Osteoblast (primary cell): ENCODE measurements at regions not wholly inside any gene's neighbourhood (a gene's known extent, or its start where the extent isn't known, plus 50 kb on each side); places are given as distances from the start of the nearest gene placed in this dataset.
"Not testable (repeated sequence)": the region's sequence is repeated elsewhere in the genome, so short reads cannot be mapped to it uniquely, and the experiment has no call there.

ENCODE experiments used
- DNase-seq: peaks from one replicate; pipeline ENCODE4 v3.0.0; 2011; ENCODE audit warnings: low spot score, mixed read lengths; ENCODE audit not compliant: insufficient read length; ENCODE audit errors: missing footprints
- H2AFZ ChIP-seq: 2 replicates; pipeline ENCODE4 v1.6.0; 2011; ENCODE audit warnings: mild to moderate bottlenecking, low read length
- H3K27ac ChIP-seq: 2 replicates; pipeline ENCODE4 v1.5.1; 2011; ENCODE audit warnings: mild to moderate bottlenecking, low read depth, low read length, moderate library complexity
- H3K27me3 ChIP-seq: 2 replicates; pipeline ENCODE4 v1.6.0; 2012; ENCODE audit warnings: mild to moderate bottlenecking, control low read depth, inconsistent platforms, low read length, moderate library complexity; ENCODE audit not compliant: insufficient read depth
- H3K36me3 ChIP-seq: 2 replicates; pipeline ENCODE4 v1.5.1; 2011; ENCODE audit warnings: mild to moderate bottlenecking, low read length, control low read depth, moderate library complexity; ENCODE audit not compliant: insufficient read depth
- H3K4me1 ChIP-seq: 2 replicates; pipeline ENCODE4 v1.5.1; 2011; ENCODE audit warnings: mild to moderate bottlenecking, low read length, control low read depth, moderate library complexity; ENCODE audit not compliant: insufficient read depth
- H3K4me2 ChIP-seq: 2 replicates; pipeline ENCODE4 v1.6.0; 2011; ENCODE audit warnings: mild to moderate bottlenecking, low read length; ENCODE audit not compliant: insufficient read depth
- H3K4me3 ChIP-seq: fragments of 200-600 bp; sonication (generic); 3 replicates; pipeline ENCODE4 v1.5.1; 2012; ENCODE audit warnings: mild to moderate bottlenecking, low read length, inconsistent platforms; ENCODE audit not compliant: insufficient read depth
- H3K79me2 ChIP-seq: 2 replicates; pipeline ENCODE4 v1.6.0; 2012; ENCODE audit warnings: mild to moderate bottlenecking, low read length, control low read depth, inconsistent platforms; ENCODE audit not compliant: insufficient read depth
- H3K9me3 ChIP-seq: 2 replicates; pipeline ENCODE4 v1.5.1; 2011; ENCODE audit warnings: low read depth, low read length, control low read depth
- H4K20me1 ChIP-seq: 2 replicates; pipeline ENCODE4 v1.6.0; 2012; ENCODE audit warnings: mild to moderate bottlenecking, low read length, control low read depth; ENCODE audit not compliant: insufficient read depth
- TF ChIP-seq, protein P1 (sequence below): IDR thresholded peaks from 2 replicates; pipeline ENCODE4 v1.5.1; 2011; ENCODE audit warnings: mild to moderate bottlenecking, low read depth, low read length, moderate library complexity; ENCODE audit errors: extremely low read depth

DNA sequence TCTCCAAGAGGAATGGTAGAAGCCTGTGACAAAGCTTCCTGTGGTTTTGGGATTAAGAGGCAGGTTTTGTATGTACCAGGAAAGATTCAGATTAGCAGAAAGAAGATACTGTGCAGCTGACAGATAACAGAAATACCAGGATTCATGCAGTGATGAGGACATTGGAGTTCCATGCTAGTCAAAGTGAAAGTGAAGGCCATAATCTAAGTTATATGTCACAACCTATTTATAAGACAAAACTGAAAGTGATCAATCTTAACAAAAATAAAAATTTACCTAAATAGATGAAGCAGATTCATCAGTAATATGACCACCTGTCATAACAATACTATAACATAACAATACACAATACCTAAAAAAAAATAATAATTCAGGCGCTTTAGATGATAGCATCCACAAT lies 1305.2 kb upstream of the PCDH9 start:
- Histone ChIP-seq H3K4me3 (no peak overlapping the region), H3K79me2 (no peaks in the 10 kb centered on the region), H2AFZ (no peak overlapping the region), H3K9me3 (no peaks in the 10 kb centered on the region), H3K36me3 (no peaks in the 10 kb centered on the region), H3K27ac (no peak overlapping the region), H3K4me1 (no peaks in the 10 kb centered on the region), H3K27me3 (no peaks in the 10 kb centered on the region), H4K20me1 (no peaks in the 10 kb centered on the region), H3K4me2 (no peak overlapping the region)
- no peak for DNase-seq
- TF ChIP-seq, protein P1, sequence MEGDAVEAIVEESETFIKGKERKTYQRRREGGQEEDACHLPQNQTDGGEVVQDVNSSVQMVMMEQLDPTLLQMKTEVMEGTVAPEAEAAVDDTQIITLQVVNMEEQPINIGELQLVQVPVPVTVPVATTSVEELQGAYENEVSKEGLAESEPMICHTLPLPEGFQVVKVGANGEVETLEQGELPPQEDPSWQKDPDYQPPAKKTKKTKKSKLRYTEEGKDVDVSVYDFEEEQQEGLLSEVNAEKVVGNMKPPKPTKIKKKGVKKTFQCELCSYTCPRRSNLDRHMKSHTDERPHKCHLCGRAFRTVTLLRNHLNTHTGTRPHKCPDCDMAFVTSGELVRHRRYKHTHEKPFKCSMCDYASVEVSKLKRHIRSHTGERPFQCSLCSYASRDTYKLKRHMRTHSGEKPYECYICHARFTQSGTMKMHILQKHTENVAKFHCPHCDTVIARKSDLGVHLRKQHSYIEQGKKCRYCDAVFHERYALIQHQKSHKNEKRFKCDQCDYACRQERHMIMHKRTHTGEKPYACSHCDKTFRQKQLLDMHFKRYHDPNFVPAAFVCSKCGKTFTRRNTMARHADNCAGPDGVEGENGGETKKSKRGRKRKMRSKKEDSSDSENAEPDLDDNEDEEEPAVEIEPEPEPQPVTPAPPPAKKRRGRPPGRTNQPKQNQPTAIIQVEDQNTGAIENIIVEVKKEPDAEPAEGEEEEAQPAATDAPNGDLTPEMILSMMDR, result no peak

DNA sequence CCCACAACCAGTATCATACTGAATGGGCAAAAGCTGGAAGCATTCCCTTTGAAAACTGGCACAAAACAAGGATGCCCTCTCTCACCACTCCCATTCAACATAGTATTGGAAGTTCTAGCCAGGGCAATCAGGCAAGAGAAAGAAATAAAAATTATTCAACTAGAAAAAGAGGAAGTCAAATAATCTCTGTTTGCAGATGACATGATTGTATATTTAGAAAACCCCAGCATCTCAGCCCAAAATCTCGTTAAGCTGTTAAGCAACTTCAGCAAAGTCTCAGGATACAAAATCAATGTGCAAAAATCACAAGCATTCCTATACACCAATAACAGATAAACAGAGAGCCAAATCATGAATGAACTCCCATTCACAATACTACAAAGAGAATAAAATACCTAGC lies 1297.0 kb upstream of the PCDH9 start:
- not testable (repeated sequence) for DNase-seq, H3K27me3 ChIP-seq, H3K79me2 ChIP-seq

GRCh38 chr13:68523838-68524424 lies 1293.8 kb upstream of the PCDH9 start:
- H3K79me2 ChIP-seq, result no peaks in the 10 kb centered on the region
- H3K36me3 ChIP-seq, result no peaks in the 10 kb centered on the region
- TF ChIP-seq, protein P1, result no peak
- no peak overlapping the region for H3K4me2 ChIP-seq
- no peaks in the 10 kb centered on the region for H3K9me3 ChIP-seq
- no peak overlapping the region for H3K4me3 ChIP-seq
- H4K20me1 ChIP-seq, result no peaks in the 10 kb centered on the region
- H2AFZ ChIP-seq, result no peak overlapping the region
- no peaks in the 10 kb centered on the region for H3K4me1 ChIP-seq
- H3K27ac ChIP-seq, result no peak overlapping the region
- H3K27me3 ChIP-seq, result no peaks in the 10 kb centered on the region
- DNase-seq, result peak; percentile 0

More for the DNA sequence above, 1297.0 kb upstream of the PCDH9 start:
- not testable (repeated sequence) for H4K20me1 ChIP-seq, H3K4me1 ChIP-seq, H3K9me3 ChIP-seq, H3K4me3 ChIP-seq, H3K27ac ChIP-seq, H3K36me3 ChIP-seq, H2AFZ ChIP-seq, H3K4me2 ChIP-seq

DNA sequence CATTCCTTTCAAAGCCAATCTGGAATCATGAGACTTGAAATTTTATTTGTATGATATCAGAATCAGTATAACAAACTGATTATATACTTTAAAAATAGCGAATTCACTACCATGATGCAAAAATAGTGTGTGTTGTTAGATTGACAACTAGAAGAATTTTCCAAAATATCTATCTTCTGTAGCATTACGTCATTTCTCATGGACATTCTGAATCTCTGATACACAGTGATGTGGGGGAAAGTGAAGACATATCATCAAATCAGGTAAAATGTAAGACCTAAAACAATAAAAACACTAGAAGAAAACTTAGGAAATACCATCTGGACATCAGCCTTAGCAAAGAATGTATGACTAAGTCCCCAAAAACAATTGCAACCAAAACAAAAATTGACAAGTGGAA lies 1292.0 kb upstream of the PCDH9 start:
- no peaks in the 10 kb centered on the region for H3K79me2 ChIP-seq
- peaks cover 1% of the 10 kb centered on the region for H3K9me3 ChIP-seq
- H3K4me2 ChIP-seq, result no peak overlapping the region

More for the DNA sequence above, 1292.0 kb upstream of the PCDH9 start:
- Histone ChIP-seq H3K27ac (no peak overlapping the region), H2AFZ (no peak overlapping the region), H3K36me3 (no peaks in the 10 kb centered on the region), H3K4me3 (no peak overlapping the region), H4K20me1 (no peaks in the 10 kb centered on the region), H3K27me3 (no peaks in the 10 kb centered on the region), H3K4me1 (no peaks in the 10 kb centered on the region)
- no peak for DNase-seq
- TF ChIP-seq, protein P1, result no peak
